GM12878 (cell line): ENCODE measurements at regions not wholly inside any gene's neighbourhood (a gene's known extent, or its start where the extent isn't known, plus 50 kb on each side); places are given as distances from the start of the nearest gene placed in this dataset.

Experiments used
- ATAC-seq: fragments of 200-7000 bp; cut with Tn5 transposase; 3 replicates; pipeline ENCODE4 v1.9.1; 2020; ENCODE audit warnings: mild to moderate bottlenecking, moderate library complexity
- BruUV-seq: library from RNA; stranded (reverse); fragments of 400-500 nt; replicated peaks from 2 replicates; lab custom pipeline; 2021; lab: Mats Ljungman, UMichigan
- CTCF ChIA-PET: fragments of 300-600 bp; sonication (Branson Sonifier 250); formaldehyde crosslinking; extraction: SDS; loops from one replicate; lab custom pipeline; 2021; ENCODE audit warnings: inconsistent platforms; lab: Yijun Ruan, JAX
- POLR2A ChIA-PET: fragments of 350-600 bp; formaldehyde crosslinking; extraction: SDS; loops from one replicate; lab custom pipeline; 2021; ENCODE audit warnings: inconsistent platforms; lab: Charles Lee
- RAD21 ChIA-PET: fragments of 300-600 bp; sonication (Branson Sonifier 250); formaldehyde crosslinking; loops from one replicate; lab custom pipeline; 2023; ENCODE audit warnings: antibody characterized with exemption; ENCODE audit not compliant: unreplicated experiment; lab: Charles Lee
- SMC1A ChIA-PET: fragments of 300-600 bp; sonication (Branson Sonifier 250); formaldehyde crosslinking; loops from one replicate; lab custom pipeline; 2023; ENCODE audit not compliant: unreplicated experiment, uncharacterized antibody; lab: Charles Lee
- DNase-seq: peaks from one replicate; pipeline ENCODE4 v3.0.0-alpha.2; 2011; ENCODE audit warnings: low read depth, low spot score
- FAIRE-seq: peaks from 3 replicates; lab custom pipeline; 2011; peaks lifted over from hg19 to GRCh38; lab: Jason Lieb, UNC
- H2AFZ ChIP-seq: 2 replicates; pipeline ENCODE4 v1.6.0; 2011; ENCODE audit warnings: low read depth, low read length, control low read depth; ENCODE audit not compliant: control insufficient read depth
- H3K27ac ChIP-seq: 2 replicates; pipeline ENCODE4 v1.5.1; 2011; ENCODE audit warnings: control low read depth; ENCODE audit not compliant: control insufficient read depth, insufficient read depth
- H3K27me3 ChIP-seq, 2 experiments: replicated peaks in 1 of 2; 2 replicates each; pipeline versions ENCODE4 v1.6.0 to v1.6.1; 2011; ENCODE audit warnings: low read length in 1 of 2; ENCODE audit not compliant: control insufficient read depth in 2 of 2, insufficient read depth in 2 of 2
- H3K36me3 ChIP-seq, 2 experiments: 2 replicates each; pipeline ENCODE4 v1.5.1; 2011; ENCODE audit warnings: low read length in 1 of 2; ENCODE audit not compliant: control insufficient read depth in 2 of 2, insufficient read depth in 2 of 2
- H3K4me1 ChIP-seq: 2 replicates; pipeline ENCODE4 v1.6.1; 2011; ENCODE audit warnings: mild to moderate bottlenecking, low read length, moderate library complexity, mixed read lengths; ENCODE audit not compliant: control insufficient read depth, insufficient read depth
- H3K4me2 ChIP-seq: 2 replicates; pipeline ENCODE4 v1.6.0; 2011; ENCODE audit warnings: control low read depth; ENCODE audit not compliant: control insufficient read depth, insufficient read depth
- H3K4me3 ChIP-seq: fragments of 200-600 bp; sonication (generic); 2 replicates; pipeline ENCODE4 v1.5.1; 2016
- H3K79me2 ChIP-seq: 2 replicates; pipeline ENCODE4 v1.6.0; 2011; ENCODE audit warnings: low read length; ENCODE audit not compliant: control insufficient read depth, insufficient read depth
- H3K9ac ChIP-seq: 2 replicates; pipeline ENCODE4 v1.8.0; 2011; ENCODE audit warnings: low read length, control low read depth, mixed read lengths; ENCODE audit not compliant: control insufficient read depth, insufficient read depth
- H3K9me3 ChIP-seq: replicated peaks from 3 replicates; pipeline ENCODE4 v1.5.1; 2011; ENCODE audit warnings: mild to moderate bottlenecking, low read length; ENCODE audit not compliant: control insufficient read depth, insufficient read depth
- H4K20me1 ChIP-seq: 2 replicates; pipeline ENCODE4 v1.6.0; 2011; ENCODE audit not compliant: control insufficient read depth, insufficient read depth
- BCL3 ChIP-seq: IDR thresholded peaks from 2 replicates; pipeline ENCODE4 v1.6.1; 2011; ENCODE audit warnings: borderline replicate concordance, low read depth, mild to moderate bottlenecking, moderate library complexity, low read length; ENCODE audit not compliant: insufficient read depth, poor library complexity, severe bottlenecking
- LARP7 ChIP-seq: fragments of 450-650 bp; IDR thresholded peaks from 2 replicates; pipeline ENCODE4 v1.6.1; 2017; ENCODE audit warnings: mild to moderate bottlenecking
- NKRF ChIP-seq: fragments of 450-650 bp; conservative IDR thresholded peaks from 2 replicates; pipeline ENCODE4 v1.6.1; 2017; ENCODE audit warnings: mild to moderate bottlenecking, moderate library complexity
- RAD21 ChIP-seq: IDR thresholded peaks from 2 replicates; pipeline ENCODE4 v1.6.1; 2011; ENCODE audit warnings: mild to moderate bottlenecking, low read depth, low read length, moderate library complexity; ENCODE audit not compliant: insufficient read depth
- SREBF2 ChIP-seq: IDR thresholded peaks from 2 replicates; pipeline ENCODE4 v1.6.1; 2012; ENCODE audit warnings: mild to moderate bottlenecking, low read length
- WGBS: methylation state at CpG from one replicate; pipeline ENCODE4 v1.1.6; 2016; ENCODE audit warnings: low lambda C conversion rate; ENCODE audit not compliant: insufficient replicate concordance, insufficient coverage; ENCODE audit errors: missing lambda C conversion rate; 5-methylcytosine and 5-hydroxymethylcytosine counted together
- in situ Hi-C: fragments of 300-500 bp; cut with MboI; formaldehyde crosslinking; loops from 9 replicates; pipeline ENCODE4 v1.14.3; 2018; ENCODE audit warnings: mixed read lengths
- intact Hi-C: fragments of 100-400 bp; cut with micrococcal nuclease; formaldehyde crosslinking; loops from one replicate; pipeline ENCODE4 v1.14.2; 2022; ENCODE audit not compliant: unreplicated experiment

DNA sequence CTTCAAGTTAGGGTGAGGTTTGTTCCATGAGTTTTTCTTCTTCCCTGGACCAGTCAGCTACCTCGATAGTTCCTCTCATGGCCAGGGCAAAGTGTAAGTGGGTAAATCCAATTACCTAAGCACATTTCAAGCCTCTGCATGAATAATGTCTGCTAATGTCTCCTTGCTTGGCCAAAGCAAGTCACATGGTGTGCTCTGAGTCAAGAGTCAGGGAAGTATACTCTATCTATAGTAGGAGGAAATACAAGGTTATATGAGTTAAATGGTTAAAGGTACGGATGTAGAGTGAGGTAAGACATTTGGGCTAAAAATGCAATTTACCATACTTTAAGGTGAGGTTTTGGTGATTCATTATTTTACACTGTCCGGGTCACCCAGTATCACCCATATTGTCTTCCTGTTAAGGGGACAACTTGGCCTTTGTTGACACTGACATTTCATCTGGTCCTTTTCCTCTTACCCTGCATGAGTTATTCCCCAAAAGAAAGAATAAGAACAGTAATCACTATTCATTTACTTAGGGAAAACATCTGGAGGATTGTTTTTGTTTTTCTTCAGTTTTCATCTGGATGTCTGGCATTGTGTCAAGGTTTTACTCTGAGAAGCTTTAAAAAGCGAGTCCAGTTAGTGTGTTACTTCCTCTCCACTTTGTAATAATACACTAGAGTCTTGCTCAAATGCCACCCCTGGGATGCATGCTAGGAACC lies 405.5 kb downstream of the RND3 start (continued):
- TF ChIP-seq BCL3 (no peak), RAD21 (no peak)

- H3K27ac ChIP-seq = no peak overlapping the region
- H4K20me1 ChIP-seq = no peaks in the 10 kb centered on the region
- no peak for TF ChIP-seq SREBF2
- no peak for TF ChIP-seq LARP7
- TF ChIP-seq NKRF = no peak
- TF ChIP-seq, all 136 proteins: peak for 0
- H3K9ac ChIP-seq = no peak overlapping the region
- ChIA-PET SMC1A (interaction anchor here (0.7 to 1.5 kb wide), 2 partner anchors 30 to 81 kb away, joined by 3 read pairs; no protein-coding TSS in a partner anchor), CTCF (interaction anchor here (0.5 kb wide), 1 partner anchor 941 kb away, joined by 3 read pairs; no protein-coding TSS in a partner anchor), RAD21 (no interaction called here), POLR2A (no interaction called here)
- FAIRE-seq = no peak
- no peak for ATAC-seq
- in situ Hi-C loops = no loop called here
- intact Hi-C loops = no loop called here
- H3K4me1 ChIP-seq = no peaks in the 10 kb centered on the region
- H3K9me3 ChIP-seq = no peaks in the 10 kb centered on the region
- no peak for DNase-seq
- no peaks in the 10 kb centered on the region for H3K27me3 ChIP-seq
- no peak overlapping the region for H3K4me2 ChIP-seq
- H3K79me2 ChIP-seq = no peaks in the 10 kb centered on the region
- no TSS peak for BruUV-seq
- H3K36me3 ChIP-seq = no peaks in the 10 kb centered on the region
- 0% methylated on average over 1 of the region's 1 CpG for WGBS
- H3K4me3 ChIP-seq = no peak overlapping the region
- no peak overlapping the region for H2AFZ ChIP-seq
Measured at GRCh38 chr2:150076281-150076680, 411.2 kb downstream of the RND3 start.
